ENCODE measurements at regions not wholly inside any gene's neighbourhood (a gene's known extent, or its start where the extent isn't known, plus 50 kb on each side); places are given as distances from the start of the nearest gene placed in this dataset.

GRCh38 chr3:194073926-194074325, 62.0 kb upstream of the HES1 start:
- no peak for DNase-seq

GRCh38 chr3:194075088-194075615, 60.8 kb upstream of the HES1 start:
- no peak for DNase-seq

GRCh38 chr3:194075802-194076460, 60.0 kb upstream of the HES1 start:
- DNase-seq = no peak

GRCh38 chr3:194076475-194076874, 59.5 kb upstream of the HES1 start:
- DNase-seq = no peak

- DNase-seq = no peak
Measured at GRCh38 chr3:194077602-194078001, 58.3 kb upstream of the HES1 start.

- no peak for DNase-seq
Measured at GRCh38 chr3:194078045-194078821, 57.7 kb upstream of the HES1 start.

GRCh38 chr3:194079702-194080172, 56.2 kb upstream of the HES1 start:
- DNase-seq = no peak

- no peak for DNase-seq
Measured at GRCh38 chr3:194080436-194080835, 55.5 kb upstream of the HES1 start.

GRCh38 chr3:194080913-194081800, 54.8 kb upstream of the HES1 start:
- no peak for DNase-seq

GRCh38 chr3:194081826-194082225, 54.1 kb upstream of the HES1 start:
- no peak for DNase-seq

GRCh38 chr3:194082743-194083636, 53.0 kb upstream of the HES1 start:
- no peak for DNase-seq

- no peak for DNase-seq
Measured at GRCh38 chr3:194083637-194084224, 52.2 kb upstream of the HES1 start.

- no peak for DNase-seq
Measured at GRCh38 chr3:194084284-194084683, 51.7 kb upstream of the HES1 start.

Measured in T-helper 9 cell (primary cell).